ENCODE measurements at regions not wholly inside any gene's neighbourhood (a gene's known extent, or its start where the extent isn't known, plus 50 kb on each side); places are given as distances from the start of the nearest gene placed in this dataset.
"Not testable (repeated sequence)": the region's sequence is repeated elsewhere in the genome, so short reads cannot be mapped to it uniquely, and the experiment has no call there.

DNA sequence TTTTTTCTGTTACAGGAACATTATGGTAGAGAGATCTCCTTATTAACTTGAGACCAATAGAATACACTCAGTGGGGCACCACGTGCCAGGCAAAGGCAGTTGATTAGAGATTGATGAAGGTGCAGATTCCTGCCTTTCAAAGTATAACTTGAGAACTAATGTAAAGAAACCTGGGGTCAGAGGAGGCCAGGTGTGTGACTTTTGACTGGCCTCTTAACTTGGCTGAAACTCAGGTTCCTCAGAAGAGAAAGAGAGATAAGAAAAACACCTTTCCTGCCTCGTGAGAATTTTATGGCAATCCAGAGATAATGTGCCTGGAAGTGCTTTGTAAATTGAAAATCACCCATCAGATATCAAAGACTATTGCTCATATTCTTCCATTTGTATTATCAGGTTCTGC is 110.7 kb upstream of the GZMB start:
- no peak for DNase-seq (ENCODE audit: low read depth)

DNA sequence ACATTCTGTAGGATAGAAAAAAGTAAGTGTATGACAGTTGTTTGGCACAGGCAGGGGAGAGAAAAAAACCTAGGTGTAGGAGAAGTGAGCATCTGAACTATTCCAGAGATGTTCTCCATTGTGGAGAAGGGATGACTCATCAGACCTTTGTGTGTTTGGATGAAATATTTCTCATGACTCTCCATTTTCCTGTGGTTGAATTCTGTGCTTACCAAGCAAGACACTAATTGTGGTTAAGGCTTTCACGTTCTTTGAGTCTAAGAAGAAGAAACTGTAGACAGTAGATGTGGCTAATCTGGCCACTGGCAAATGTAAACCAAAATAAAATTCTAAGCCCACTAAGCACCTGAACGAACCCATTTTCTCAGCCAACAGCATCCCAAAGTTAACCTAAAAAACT is 107.9 kb upstream of the GZMB start:
- peak; percentile 78 for DNase-seq (ENCODE audit: low read depth)

DNA sequence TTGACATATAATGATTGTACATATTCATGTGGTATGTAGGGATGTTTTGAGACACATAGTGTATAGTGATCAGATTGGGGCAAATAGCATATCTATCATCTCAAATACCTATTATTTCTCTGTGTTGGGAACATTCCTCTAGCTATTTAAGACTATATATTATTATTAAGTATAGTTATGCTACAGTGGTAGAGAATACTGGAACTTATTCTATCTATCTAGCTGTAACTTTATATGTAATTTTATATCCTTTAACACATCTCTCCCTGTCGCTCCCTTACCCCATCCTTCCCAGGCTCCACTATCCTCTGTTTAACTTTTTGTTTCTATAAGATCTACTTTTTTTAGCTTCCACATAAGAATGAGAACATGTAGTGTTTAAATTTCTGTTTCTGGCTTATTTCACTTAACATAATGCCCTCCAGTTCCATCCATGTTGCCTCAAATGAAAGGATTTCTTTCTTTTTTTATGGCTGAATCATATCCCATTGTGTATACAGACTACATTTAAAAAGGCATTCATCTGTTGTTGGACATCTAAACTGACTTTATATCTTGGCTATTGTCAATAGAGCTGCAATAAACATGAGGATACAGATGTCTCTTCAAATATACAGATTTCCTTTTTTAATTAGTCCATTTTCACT is 102.1 kb upstream of the GZMB start:
- DNase-seq (ENCODE audit: low read depth): no peak

DNA sequence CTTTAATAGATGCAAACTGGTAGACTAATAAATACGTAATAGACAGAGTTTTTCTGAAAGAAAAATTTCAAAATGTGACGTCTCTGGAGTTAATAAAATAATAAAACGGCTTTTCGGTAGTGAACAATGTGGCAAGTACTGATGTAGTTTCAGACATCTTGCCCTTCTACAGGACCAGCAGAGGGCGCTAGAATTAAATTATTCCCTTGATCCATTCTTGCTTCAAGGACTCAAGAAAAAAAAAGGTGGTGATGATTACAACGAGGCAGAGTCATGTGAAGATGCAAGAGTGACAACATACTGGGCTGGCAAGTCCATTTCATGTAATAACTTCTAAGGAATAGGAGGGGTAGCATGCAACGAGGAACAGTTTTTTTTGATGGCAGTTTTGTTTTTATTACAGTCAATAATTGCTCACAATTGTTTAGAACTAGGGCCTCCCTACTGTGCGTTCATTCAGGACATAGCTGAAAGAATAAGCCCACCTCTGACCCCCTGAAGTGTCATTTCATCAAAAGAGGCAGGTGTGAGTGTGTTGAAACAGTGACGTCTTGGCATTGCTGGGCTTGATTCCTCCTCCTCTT is 101.0 kb upstream of the GZMB start:
- DNase-seq (ENCODE audit: low read depth): peak; percentile 77

DNA sequence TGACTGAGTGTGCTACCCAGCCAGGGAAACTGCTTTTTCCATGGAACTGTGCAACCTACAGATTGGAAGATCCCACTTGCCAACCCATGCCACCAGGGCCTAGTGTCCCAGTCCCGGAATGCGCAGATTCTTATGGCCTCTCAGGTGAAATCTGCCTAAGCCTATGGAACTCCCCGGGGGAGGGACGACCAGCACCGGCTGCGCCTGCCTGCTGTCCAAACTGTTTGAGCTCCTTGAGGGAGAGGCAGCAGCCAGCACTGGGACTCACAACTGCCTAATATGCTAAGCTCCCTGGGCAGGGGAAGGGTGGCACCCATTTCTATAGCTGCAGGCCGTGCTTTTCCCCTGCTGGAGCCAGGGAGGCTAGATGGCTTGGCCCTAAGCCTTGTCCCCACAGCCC is 92.5 kb upstream of the GZMB start:
- DNase-seq (ENCODE audit: low read depth): no peak

DNA sequence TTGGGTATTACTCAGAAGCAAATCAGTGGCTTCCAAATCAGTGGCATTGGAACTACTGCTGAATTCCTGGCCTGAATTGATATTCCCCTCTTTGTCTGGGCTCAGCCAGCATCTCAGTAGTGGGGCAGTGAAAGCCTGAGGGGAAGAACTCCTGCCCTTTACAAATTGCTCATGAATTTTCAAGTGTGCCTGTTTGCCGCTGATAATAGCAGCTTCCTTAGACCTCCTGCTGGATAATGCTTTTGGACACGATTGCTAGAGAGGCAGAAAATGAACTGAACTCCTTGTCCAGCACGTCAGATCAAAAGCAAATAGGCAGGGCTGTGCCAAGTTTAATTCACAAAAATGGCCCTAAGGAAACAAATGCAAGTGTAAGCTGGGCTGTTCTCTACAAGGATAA is 91.3 kb upstream of the GZMB start:
- DNase-seq (ENCODE audit: low read depth): no peak

DNA sequence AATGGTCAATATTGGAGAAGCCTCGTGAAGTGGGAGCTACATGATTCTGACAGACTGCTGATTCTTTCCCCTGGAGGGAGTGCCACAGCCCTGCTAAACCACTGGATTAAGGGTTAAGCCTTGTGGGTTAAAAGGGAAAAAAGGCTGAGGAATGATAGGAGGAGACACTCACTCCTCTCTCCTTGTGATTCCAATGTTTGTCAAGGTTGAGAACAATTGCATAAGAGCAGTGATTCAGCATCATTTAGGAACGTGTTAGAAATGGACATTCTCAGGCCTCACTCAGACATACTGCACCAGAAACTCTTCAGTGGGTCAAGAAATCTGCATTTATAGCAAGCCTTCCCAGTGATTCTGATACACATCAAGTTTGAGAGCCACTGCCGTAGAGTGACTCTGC is 87.8 kb upstream of the GZMB start:
- peak; percentile 44 for DNase-seq (ENCODE audit: low read depth)

DNA sequence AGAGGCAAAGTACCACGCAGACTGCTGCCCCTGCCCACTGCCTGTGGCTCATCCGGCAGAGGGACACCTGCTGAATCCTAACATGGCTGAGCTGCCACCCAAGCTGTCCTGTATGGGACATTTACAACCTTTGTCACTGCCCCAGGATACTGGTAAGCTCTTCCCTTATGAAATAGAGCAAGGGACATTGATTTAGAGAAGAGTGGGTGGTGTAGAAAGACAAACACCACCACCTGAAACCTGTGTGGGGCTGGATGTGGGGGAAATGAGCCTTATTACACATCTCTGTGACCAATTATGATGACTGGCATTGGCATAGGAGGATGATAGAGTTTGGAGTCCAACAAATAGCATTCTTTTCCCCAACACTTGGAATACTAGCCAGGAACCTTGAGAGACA is 81.2 kb upstream of the GZMB start:
- DNase-seq (ENCODE audit: low read depth): no peak

DNA sequence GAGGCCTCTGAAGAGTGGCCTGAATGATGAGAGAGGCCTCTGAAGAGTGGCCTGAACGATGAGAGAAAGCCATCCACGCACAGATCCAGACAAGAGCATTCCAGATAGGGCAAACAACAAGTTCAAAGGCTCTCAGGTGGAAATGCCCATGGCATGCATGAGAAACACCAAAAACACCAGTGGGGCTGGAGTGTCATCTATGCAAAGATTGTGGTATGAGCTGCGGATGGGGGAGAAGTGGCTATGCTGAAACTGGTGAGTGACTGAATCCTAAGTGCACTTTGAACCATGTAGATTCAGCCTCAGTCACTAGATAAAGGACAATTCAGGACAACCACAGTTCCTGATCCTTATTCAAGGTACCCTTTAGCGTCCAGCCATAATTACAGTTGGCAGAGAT is 79.4 kb upstream of the GZMB start:
- DNase-seq (ENCODE audit: low read depth): no peak

DNA sequence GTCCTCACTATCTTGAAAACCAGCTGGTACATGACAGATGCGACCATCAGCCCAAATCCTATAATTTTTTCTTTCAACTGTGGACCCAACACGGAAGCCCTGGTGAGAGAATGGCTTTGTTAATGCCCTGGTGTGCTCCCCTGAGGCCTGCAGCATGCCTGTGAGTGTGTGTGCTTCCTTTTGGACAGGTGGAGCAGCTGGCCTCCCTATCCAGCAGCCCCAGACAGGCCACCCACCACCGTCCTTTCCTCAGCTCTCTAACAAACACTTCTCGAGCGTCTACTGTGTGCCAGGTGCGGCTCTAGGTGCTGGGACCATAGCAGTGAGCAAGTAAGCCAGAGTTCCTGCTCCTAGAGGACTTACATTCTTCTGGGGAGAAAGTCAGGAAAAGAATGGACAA is 78.9 kb upstream of the GZMB start:
- DNase-seq (ENCODE audit: low read depth): no peak

DNA sequence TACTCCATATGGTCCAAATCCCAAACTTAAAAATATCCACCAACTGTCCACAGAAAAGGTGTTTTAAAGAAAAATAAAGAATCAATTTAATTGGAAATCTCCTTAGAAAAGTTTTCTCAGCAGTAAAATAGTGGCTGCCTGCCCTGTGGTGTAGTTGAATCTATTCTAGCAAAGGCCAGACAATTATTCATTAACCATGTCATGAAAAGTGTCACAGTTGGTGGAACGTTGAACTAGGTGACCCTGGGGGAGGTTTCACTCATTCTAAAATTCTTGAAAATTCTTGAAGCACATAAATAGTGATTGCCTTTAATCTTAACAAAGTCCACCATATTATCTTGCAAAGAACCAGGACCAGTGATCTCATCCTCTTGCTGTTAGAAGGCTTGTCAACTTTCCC is 78.4 kb upstream of the GZMB start:
- no peak for DNase-seq (ENCODE audit: low read depth)

DNA sequence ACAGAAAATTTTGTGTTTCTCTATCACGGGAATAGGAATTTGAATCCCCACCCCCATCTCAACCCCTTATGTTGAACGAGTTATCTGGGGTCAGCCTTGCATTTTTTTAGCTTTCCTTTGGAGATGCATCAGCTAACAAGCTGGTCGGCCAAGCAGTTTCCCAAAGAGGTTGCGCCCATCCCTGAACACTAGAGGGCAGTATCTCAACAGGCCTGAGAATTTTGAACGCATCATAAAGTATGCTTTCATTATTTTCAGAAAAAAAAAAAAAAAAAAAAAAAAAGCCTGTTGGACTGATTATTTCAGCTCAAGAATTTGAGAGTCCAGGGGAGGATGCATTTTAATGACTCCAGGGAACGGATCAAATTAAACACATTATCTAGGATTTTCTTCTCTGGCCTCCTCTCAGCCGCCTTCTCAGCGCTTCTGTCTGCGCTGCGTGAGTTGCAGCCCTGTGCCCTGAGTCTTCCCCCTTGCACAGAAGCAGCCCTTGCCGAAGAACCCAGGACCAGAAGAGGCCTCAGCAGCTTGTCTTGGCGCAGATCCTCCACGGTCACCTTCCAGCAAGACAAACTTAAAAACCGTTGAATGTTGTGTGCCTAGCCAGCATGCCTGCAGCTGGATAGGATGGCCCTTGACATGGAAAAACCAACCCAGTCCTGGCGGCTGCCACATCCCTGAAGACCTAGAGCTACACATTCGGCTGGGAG is 76.6 kb upstream of the GZMB start:
- peak; percentile 60 for DNase-seq (ENCODE audit: low read depth)

DNA sequence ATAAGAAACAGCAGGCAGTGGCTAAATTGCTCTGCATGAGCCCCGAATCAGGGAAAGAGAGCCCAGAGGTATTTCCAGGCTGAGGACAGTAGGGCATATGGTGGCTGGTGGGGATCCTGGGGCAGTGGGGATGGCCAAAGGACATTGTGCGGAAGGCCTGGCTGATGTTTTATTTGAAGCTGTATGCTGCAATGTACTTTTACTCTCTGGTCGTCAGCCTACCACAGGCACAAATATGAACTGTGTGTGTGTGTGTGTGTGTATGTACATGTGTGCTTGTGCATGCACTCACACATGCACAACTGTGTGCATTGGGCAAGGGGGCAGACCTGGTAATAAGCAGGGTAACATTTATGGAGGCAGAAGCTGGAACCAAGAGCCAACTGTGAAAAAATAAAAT is 74.7 kb upstream of the GZMB start:
- no peak for DNase-seq (ENCODE audit: low read depth)

DNA sequence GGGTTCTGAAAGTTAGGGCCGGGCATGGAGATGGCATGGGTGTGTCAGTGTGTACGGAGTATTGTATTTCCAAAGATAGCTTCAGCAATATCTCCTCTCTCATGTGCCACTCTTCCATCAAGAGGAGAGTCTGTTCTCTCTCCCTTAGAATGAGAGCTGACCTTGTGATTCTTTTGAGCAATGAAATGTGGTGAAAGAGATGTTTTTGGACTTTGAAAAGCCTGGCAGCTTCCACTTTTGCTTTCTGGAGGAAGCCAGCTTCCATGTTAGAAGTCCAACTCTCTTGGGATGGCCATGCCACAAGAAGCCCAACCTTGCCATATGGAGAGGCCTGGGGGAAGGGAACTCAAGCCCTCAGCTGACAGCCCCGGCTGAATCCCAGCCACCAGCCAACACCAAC is 72.4 kb upstream of the GZMB start:
- DNase-seq (ENCODE audit: low read depth): no peak

DNA sequence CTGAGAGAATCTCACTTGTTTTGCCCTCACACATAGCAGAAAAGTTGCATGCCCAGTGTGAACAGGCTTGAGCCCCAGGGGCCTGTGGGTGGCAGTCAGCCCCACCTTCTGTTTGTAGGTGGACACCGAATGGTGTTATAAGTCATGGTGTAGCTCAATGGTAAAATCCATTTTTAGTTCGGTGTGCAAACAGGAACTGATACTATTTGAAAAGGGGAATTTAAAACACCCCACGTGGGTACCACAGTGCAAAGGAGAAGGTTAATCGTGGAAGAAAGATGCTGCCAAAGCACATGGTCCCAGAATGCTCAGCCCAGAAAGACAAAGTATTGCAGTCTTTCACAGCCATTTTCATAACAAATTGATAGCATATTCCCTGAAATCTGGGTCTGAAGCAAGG is 71.8 kb upstream of the GZMB start:
- DNase-seq (ENCODE audit: low read depth): no peak

DNA sequence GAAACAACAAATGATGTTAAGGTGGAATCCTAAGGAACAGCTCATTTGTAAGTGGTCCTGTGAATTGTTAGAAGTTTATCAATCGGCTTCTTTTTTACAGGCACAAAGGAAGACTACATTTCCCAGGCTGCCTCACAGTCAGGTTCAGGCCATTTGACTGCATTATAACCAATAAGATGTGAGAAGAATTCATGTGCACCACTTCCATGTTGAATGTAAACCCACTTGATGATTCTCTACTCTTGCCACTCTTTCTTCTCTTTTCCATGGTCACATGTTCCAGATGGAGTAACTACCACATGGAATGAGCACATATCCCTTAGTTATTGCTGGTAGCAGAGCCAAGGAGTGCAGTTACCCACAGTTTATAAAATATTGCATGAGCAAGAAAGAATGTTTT is 67.1 kb upstream of the GZMB start:
- DNase-seq (ENCODE audit: low read depth): no peak

DNA sequence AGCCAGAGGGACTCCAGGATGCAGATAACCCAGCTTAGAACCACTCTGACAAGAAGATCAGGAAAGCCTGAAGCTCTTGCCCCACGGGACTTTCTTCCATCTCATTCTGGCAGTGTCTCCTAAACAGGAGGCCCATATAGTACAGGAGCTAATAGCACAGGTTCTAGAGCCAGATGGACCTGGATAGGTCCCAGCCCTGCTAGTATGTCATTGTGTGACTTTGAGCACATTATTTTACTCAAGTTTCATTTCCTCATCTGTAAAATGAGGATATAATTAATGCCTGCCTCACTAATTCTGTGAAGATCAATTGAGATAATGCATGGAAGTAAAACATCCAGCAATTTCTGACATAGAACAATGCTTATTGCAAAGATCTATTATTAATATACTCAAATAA is 66.5 kb upstream of the GZMB start:
- DNase-seq (ENCODE audit: low read depth): no peak

DNA sequence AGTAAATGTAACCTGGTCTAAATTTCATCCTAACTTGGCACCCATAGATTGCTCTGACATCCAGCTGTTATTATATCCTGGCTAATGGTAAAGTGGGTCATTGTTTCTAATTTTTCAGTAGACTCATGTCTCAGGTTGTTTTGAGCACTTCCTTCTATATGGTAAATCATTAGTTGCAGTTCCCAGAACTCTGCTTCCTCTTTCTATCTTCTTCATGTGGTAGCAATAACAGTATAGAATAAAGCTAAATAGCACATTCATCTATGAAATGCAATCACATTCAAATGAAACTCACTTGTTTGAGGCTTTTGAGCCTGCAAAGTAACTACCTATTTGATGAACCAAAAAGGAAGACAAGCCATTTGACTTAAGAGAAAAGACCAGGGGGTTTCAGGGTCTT is 65.1 kb upstream of the GZMB start:
- no peak for DNase-seq (ENCODE audit: low read depth)

DNA sequence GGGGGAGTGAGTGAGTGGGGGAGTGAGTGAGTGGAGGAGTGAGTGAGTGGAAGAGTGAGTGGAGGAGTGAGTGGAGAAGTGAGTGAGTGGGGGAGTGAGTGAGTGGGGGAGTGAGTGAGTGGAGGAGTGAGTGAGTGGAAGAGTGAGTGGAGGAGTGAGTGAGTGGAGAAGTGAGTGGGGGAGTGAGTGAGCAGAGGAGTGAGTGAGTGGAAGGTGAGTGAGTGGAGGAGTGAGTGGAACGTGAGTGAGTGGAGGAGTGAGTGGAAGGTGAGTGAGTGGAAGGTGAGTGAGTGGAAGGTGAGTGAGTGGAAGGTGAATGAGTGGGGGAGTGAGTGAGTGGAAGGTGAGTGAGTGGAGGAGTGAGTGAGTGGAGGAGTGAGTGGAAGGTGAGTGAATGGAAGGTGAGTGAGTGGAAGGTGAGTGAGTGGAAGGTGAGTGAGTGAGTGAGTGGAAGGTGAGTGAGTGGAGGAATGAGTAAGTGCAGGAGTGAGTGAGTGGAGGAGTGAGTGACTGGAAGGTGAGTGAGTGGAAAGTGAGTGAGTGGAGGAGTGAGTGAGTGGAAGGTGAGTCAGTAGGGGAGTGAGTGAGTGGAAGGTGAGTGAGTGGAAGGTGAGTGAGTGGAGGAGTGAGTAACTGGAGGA is 62.4 kb upstream of the GZMB start:
- DNase-seq (ENCODE audit: low read depth): not testable (repeated sequence)

DNA sequence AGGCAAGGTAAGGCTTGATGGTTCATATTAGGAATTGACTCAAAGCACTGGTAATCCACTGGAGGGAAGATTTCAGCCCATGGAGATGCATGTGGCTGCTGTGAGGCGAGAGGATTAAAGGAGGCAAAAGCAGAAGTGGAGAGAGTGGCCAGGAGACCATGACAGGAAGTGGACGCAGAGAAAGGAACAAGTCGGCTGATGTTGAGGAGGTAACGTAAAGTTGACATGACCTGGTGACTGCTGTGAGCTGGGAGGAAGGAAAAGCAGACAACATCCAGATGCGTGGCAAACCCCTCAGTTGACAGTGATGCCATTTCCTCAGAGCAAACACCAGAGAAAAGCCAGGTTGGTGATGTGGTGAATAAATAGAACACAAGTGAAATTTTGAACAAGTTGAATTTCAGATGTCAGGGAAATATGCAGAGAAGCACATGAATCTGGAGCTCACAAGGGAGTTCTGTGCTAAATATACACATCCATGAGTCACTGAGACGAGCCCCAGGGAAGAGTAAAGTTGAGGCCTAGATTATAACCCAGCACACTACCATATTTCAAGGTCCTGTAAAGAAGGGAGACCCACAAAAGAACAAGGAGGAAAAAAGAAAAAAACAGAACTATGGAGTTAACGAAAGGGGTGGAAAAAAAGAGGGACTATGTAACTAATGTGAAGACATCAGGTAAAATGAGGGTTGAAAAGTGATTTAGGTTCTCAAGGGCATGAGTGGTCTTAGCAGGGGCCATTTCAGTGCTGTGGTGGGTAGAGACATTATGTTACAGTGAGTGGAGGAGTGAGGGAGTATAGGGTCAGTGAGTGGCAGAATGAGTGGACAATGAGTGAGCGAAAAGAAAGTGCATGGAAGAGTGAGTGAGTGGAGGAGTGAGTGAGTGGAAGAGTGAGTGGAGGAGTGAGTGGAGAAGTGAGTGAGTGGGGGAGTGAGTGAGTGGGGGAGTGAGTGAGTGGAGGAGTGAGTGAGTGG is 61.6 kb upstream of the GZMB start:
- DNase-seq (ENCODE audit: low read depth): no peak

DNA sequence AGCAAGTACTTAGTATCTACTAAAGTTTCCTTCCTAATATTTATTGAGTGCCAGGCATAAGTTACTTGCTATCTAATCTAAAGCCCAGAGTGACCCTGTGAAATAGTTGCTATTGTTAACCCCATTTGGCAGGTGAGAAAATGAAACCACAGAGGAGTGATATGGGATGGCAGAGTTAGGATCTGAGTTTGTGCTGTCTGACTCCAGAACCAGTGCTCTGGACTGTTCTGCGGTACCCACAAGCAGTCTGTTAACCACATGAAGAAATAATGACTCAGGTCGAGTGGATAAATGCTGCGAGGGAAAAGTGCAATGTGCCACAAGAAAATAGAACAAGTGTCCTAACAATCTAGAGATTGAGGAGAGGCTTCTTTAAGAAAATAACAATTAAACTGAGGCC is 60.7 kb upstream of the GZMB start:
- no peak for DNase-seq (ENCODE audit: low read depth)

DNA sequence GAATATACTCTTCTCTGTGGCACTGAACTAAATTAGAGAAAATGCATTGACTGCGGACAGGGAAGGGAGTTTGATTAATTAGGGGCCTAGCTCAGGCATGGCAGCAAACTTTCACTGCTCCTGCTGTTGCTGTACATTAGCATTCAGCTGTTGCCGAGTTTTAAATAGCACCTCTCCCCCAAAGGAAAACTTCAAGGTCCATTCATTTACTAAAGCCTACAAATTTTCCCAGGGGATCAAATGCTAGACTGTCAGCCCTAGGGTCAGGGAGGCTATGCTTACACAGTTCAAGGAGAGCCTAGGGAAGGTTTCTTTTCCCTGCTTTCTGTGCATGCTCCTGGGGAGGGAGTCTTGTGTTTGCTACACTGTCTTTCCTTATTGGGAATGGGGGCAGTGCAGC is 60.0 kb upstream of the GZMB start:
- DNase-seq (ENCODE audit: low read depth): no peak

Measured in LHCN-M2 (cell line).